Motor neuron (in vitro differentiated cells): ENCODE measurements at regions not wholly inside any gene's neighbourhood (a gene's known extent, or its start where the extent isn't known, plus 50 kb on each side); places are given as distances from the start of the nearest gene placed in this dataset.

ENCODE experiments used
- ATAC-seq, 8 experiments: fragments of 200-7000 bp; cut with Tn5 transposase; replicated peaks in 6 of 8; 2 replicates each; pipeline ENCODE4 v1.8.0; 2021; ENCODE audit warnings: mild to moderate bottlenecking in 8 of 8, moderate library complexity in 8 of 8
- H3K27ac ChIP-seq, 2 donors: fragments of 250-450 bp; sonication (Bioruptor Pico); 2 replicates each; pipeline ENCODE4 v1.9.0; 2021; ENCODE audit warnings: antibody characterized with exemption in 2 of 2, mild to moderate bottlenecking in 2 of 2, moderate library complexity in 1 of 2
- H3K4me1 ChIP-seq, 2 donors: fragments of 250-450 bp; sonication (Bioruptor Pico); replicated peaks in 1 of 2; 2 replicates each; pipeline ENCODE4 v1.6.1; 2021; ENCODE audit warnings: antibody characterized with exemption in 2 of 2, mild to moderate bottlenecking in 2 of 2, moderate library complexity in 1 of 2
- H3K4me3 ChIP-seq, 5 donors: fragments of 250-450 bp; sonication (Bioruptor Pico); 2 replicates each; pipeline ENCODE4 v1.9.0; 2021; ENCODE audit warnings: antibody characterized with exemption in 5 of 5, mild to moderate bottlenecking in 5 of 5, moderate library complexity in 4 of 5
- WGBS, 10 experiments: fragments of 450-650 bp; shearing (Covaris generic); methylation state at CpG; one replicate each; pipeline ENCODE4 v1.0.0; 2022; 5-methylcytosine and 5-hydroxymethylcytosine counted together
- in situ Hi-C, 9 experiments: fragments of 400-800 bp; cut with MboI; loops; one replicate each; pipeline ENCODE4 v1.15.0; 2021; ENCODE audit warnings: low sequenced_read_pairs in 9 of 9, low pct_unique_long_range_greater_than_20kb in 2 of 9; ENCODE audit not compliant: unreplicated experiment in 9 of 9

GRCh38 chr1:60470246-60470645 lies 396.7 kb upstream of the C1orf87 start:
- in situ Hi-C loops = no loop called here
- 15 to 100% (median 86%) methylated on average over 1 of the region's 1 CpG; no CpG with 5 or more reads in 1 of the 10 experiments for WGBS, 10 experiments
- Histone ChIP-seq H3K4me3 (no peak overlapping the region), H3K4me1 (no peaks in the 10 kb centered on the region), H3K27ac (no peak overlapping the region)
- ATAC-seq = no peak

GRCh38 chr1:60463786-60464185 lies 390.2 kb upstream of the C1orf87 start:
- in situ Hi-C loops = no loop called here
- 67 to 100% (median 85%) methylated on average over 1 of the region's 1 CpG; no CpG with 5 or more reads in 2 of the 10 experiments for WGBS, 10 experiments
- Histone ChIP-seq H3K4me3 (no peak overlapping the region), H3K27ac (no peak overlapping the region), H3K4me1 (peaks cover 0 to 3% of the 10 kb centered on the region in 2 donors)
- ATAC-seq = no peak

- no peak overlapping the region for H3K4me3 ChIP-seq
- in situ Hi-C loops = no loop called here
- WGBS, 10 experiments = 7 to 100% (median 89%) methylated on average over 2 of the region's 2 CpGs; no CpG with 5 or more reads in 5 of the 10 experiments
- H3K27ac ChIP-seq = no peak overlapping the region
- ATAC-seq = no peak
- peaks cover 0 to 3% of the 10 kb centered on the region in 2 donors for H3K4me1 ChIP-seq
Observed at GRCh38 chr1:60463146-60463545, 389.6 kb upstream of the C1orf87 start.

- H3K4me3 ChIP-seq = no peak overlapping the region
- peak; percentile 22 to 97 (median 79) for ATAC-seq
- WGBS, 10 experiments = 3 to 83% (median 54%) methylated on average over 1 to 5 of the region's 5 CpGs
- peaks cover 0 to 3% of the 10 kb centered on the region in 2 donors for H3K4me1 ChIP-seq
- in situ Hi-C loops = no loop called here
- no peak overlapping the region for H3K27ac ChIP-seq
Observed at GRCh38 chr1:60461925-60462595, 388.5 kb upstream of the C1orf87 start.

- Histone ChIP-seq H3K27ac (no peak overlapping the region), H3K4me3 (no peak overlapping the region), H3K4me1 (peaks cover 0 to 3% of the 10 kb centered on the region in 2 donors)
- 0 to 100% (median 88%) methylated on average over 1 of the region's 1 CpG; no CpG with 5 or more reads in 2 of the 10 experiments for WGBS, 10 experiments
- in situ Hi-C loops = no loop called here
- ATAC-seq = no peak
Observed at GRCh38 chr1:60458111-60458510, 384.5 kb upstream of the C1orf87 start.

- WGBS, 10 experiments = 0 to 100% (median 67%) methylated on average over 1 of the region's 1 CpG; no CpG with 5 or more reads in 3 of the 10 experiments
- Histone ChIP-seq H3K4me3 (no peak overlapping the region), H3K4me1 (no peaks in the 10 kb centered on the region), H3K27ac (no peak overlapping the region)
- ATAC-seq = no peak
- in situ Hi-C loops = no loop called here
Observed at GRCh38 chr1:60449876-60450275, 376.3 kb upstream of the C1orf87 start.

GRCh38 chr1:60448850-60449249 lies 375.3 kb upstream of the C1orf87 start:
- 0 to 76% (median 50%) methylated on average over 1 of the region's 1 CpG; no CpG with 5 or more reads in 1 of the 10 experiments for whole genome bisulfite sequencing, 10 experiments
- peak in 2 of 8 experiments; percentile 24 to 79 for ATAC-seq
- in situ Hi-C loops = no loop called here
- Histone ChIP-seq H3K4me1 (no peaks in the 10 kb centered on the region), H3K4me3 (no peak overlapping the region), H3K27ac (no peak overlapping the region)

GRCh38 chr1:60444680-60445079 lies 371.1 kb upstream of the C1orf87 start:
- in situ Hi-C loops = no loop called here
- Histone ChIP-seq H3K4me3 (no peak overlapping the region), H3K4me1 (no peaks in the 10 kb centered on the region), H3K27ac (no peak overlapping the region)
- peak in 3 of 8 experiments; percentile 47 to 84 (median 79) for ATAC-seq
- 0 to 100% (median 67%) methylated on average over 1 of the region's 1 CpG; no CpG with 5 or more reads in 1 of the 10 experiments for WGBS, 10 experiments

- WGBS, 10 experiments = 6 to 100% (median 78%) methylated on average over 1 to 2 of the region's 2 CpGs; no CpG with 5 or more reads in 3 of the 10 experiments
- peak in 1 of 8 experiments; percentile 9 for ATAC-seq
- H3K27ac ChIP-seq = no peak overlapping the region
- no peak overlapping the region for H3K4me3 ChIP-seq
- in situ Hi-C loops = no loop called here
- H3K4me1 ChIP-seq = no peaks in the 10 kb centered on the region
Observed at GRCh38 chr1:60436186-60436585, 362.6 kb upstream of the C1orf87 start.

GRCh38 chr1:60431593-60431992 lies 358.0 kb upstream of the C1orf87 start:
- WGBS, 10 experiments = 22 to 100% (median 92%) methylated on average over 1 to 2 of the region's 2 CpGs; no CpG with 5 or more reads in 2 of the 10 experiments
- Histone ChIP-seq H3K4me1 (no peaks in the 10 kb centered on the region), H3K4me3 (no peak overlapping the region), H3K27ac (no peak overlapping the region)
- in situ Hi-C loops = no loop called here
- ATAC-seq = no peak

- in situ Hi-C loops = no loop called here
- Histone ChIP-seq H3K4me1 (no peaks in the 10 kb centered on the region), H3K27ac (no peak overlapping the region), H3K4me3 (no peak overlapping the region)
- ATAC-seq = no peak
- WGBS, 10 experiments = 0 to 100% (median 80%) methylated on average over 1 to 2 of the region's 2 CpGs; no CpG with 5 or more reads in 2 of the 10 experiments
Observed at GRCh38 chr1:60430375-60430774, 356.8 kb upstream of the C1orf87 start.

- Histone ChIP-seq H3K27ac (no peak overlapping the region), H3K4me3 (no peak overlapping the region), H3K4me1 (peaks cover 0 to 5% of the 10 kb centered on the region in 2 donors)
- ATAC-seq = peak in 1 of 8 experiments; percentile 26
- in situ Hi-C loops = no loop called here
- WGBS, 10 experiments = 3 to 100% (median 88%) methylated on average over 1 to 4 of the region's 4 CpGs; no CpG with 5 or more reads in 1 of the 10 experiments
Observed at GRCh38 chr1:60428127-60428526, 354.6 kb upstream of the C1orf87 start.

GRCh38 chr1:60427701-60428100 lies 354.1 kb upstream of the C1orf87 start:
- 37 to 100% (median 86%) methylated on average over 1 to 2 of the region's 2 CpGs; no CpG with 5 or more reads in 3 of the 10 experiments for WGBS, 10 experiments
- no peak overlapping the region for H3K4me3 ChIP-seq
- peak in 1 of 8 experiments; percentile 32 for ATAC-seq
- H3K27ac ChIP-seq = no peak overlapping the region
- H3K4me1 ChIP-seq = peaks cover 0 to 8% of the 10 kb centered on the region in 2 donors
- in situ Hi-C loops = no loop called here

GRCh38 chr1:60427194-60427593 lies 353.6 kb upstream of the C1orf87 start:
- ATAC-seq = no peak
- WGBS, 10 experiments = 8 to 100% (median 77%) methylated on average over 1 to 3 of the region's 4 CpGs; no CpG with 5 or more reads in 2 of the 10 experiments

More at GRCh38 chr1:60427194-60427593, 353.6 kb upstream of the C1orf87 start:
- Histone ChIP-seq H3K4me3 (no peak overlapping the region), H3K4me1 (peaks cover 0 to 8% of the 10 kb centered on the region in 2 donors), H3K27ac (no peak overlapping the region)
- in situ Hi-C loops = no loop called here
